Colonic mucosa (tissue), 4 donors: ENCODE measurements at regions not wholly inside any gene's neighbourhood (a gene's known extent, or its start where the extent isn't known, plus 50 kb on each side); places are given as distances from the start of the nearest gene placed in this dataset.

Experiments used
- DNase-seq: peaks from one replicate; pipeline ENCODE4 v3.0.0-alpha.2; 2020
- H3K27ac ChIP-seq: fragments of 200-600 bp; one replicate; pipeline ENCODE4 v1.8.0; 2021
- H3K27me3 ChIP-seq: fragments of 200-600 bp; one replicate; pipeline ENCODE4 v1.8.0; 2021
- H3K36me3 ChIP-seq: fragments of 200-600 bp; one replicate; pipeline ENCODE4 v1.8.0; 2021
- H3K4me1 ChIP-seq: fragments of 200-600 bp; one replicate; pipeline ENCODE4 v1.8.0; 2021; ENCODE audit warnings: mild to moderate bottlenecking
- H3K4me3 ChIP-seq: fragments of 200-600 bp; one replicate; pipeline ENCODE4 v1.8.0; 2021
- H3K9ac ChIP-seq, 2 donors: one replicate each; pipeline ENCODE4 v1.7.0; 2013; ENCODE audit warnings: control low read depth in 2 of 2, low read depth in 2 of 2, low read length in 2 of 2
- H3K9me3 ChIP-seq: fragments of 200-600 bp; one replicate; pipeline ENCODE4 v1.8.0; 2021
- CTCF ChIP-seq: fragments of 200-600 bp; IDR thresholded peaks from one replicate; pipeline ENCODE4 v1.8.0; 2022; ENCODE audit warnings: antibody characterized with exemption, mild to moderate bottlenecking
- intact Hi-C: fragments of 100-400 bp; cut with DNase I; formaldehyde crosslinking; loops from one replicate; pipeline ENCODE4 v1.14.1; 2022
- donor health status: healthy.
- donor health status: DM: no; HTN: no; CAD: no.
- donor health status: DM: no; HTN: no; CAD: no.

- TF ChIP-seq CTCF, result no peak
- Histone ChIP-seq H3K36me3 (no peaks in the 10 kb centered on the region), H3K4me1 (no peaks in the 10 kb centered on the region), H3K9ac (no peak overlapping the region), H3K9me3 (no peaks in the 10 kb centered on the region), H3K27ac (no peak overlapping the region), H3K4me3 (no peak overlapping the region), H3K27me3 (no peaks in the 10 kb centered on the region)
- intact Hi-C loops, result no loop called here
- DNase-seq, result no peak
These were observed 79.7 kb downstream of the AIPL1 start for GRCh38 chr17:6355196-6355595.

GRCh38 chr17:6352801-6353560, 81.9 kb downstream of the AIPL1 start:
- no peak overlapping the region for H3K4me3 ChIP-seq
- H3K36me3 ChIP-seq, result no peaks in the 10 kb centered on the region
- H3K27ac ChIP-seq, result no peak overlapping the region
- no peaks in the 10 kb centered on the region for H3K9me3 ChIP-seq
- H3K9ac ChIP-seq, result no peak overlapping the region
- DNase-seq, result no peak
- no peaks in the 10 kb centered on the region for H3K4me1 ChIP-seq
- H3K27me3 ChIP-seq, result no peaks in the 10 kb centered on the region
- intact Hi-C loops, result no loop called here
- TF ChIP-seq CTCF, result no peak

- no peak for TF ChIP-seq CTCF
- H3K27ac ChIP-seq, result no peak overlapping the region
- no peaks in the 10 kb centered on the region for H3K36me3 ChIP-seq
- no peak for DNase-seq
- no peaks in the 10 kb centered on the region for H3K9me3 ChIP-seq
- no peaks in the 10 kb centered on the region for H3K4me1 ChIP-seq
- H3K4me3 ChIP-seq, result no peak overlapping the region
- H3K27me3 ChIP-seq, result no peaks in the 10 kb centered on the region
- intact Hi-C loops, result no loop called here
- H3K9ac ChIP-seq, result no peak overlapping the region
These were observed 82.9 kb downstream of the AIPL1 start for GRCh38 chr17:6352016-6352415.

GRCh38 chr17:6350806-6351205, 84.1 kb downstream of the AIPL1 start:
- intact Hi-C loops, result no loop called here
- Histone ChIP-seq H3K4me3 (no peak overlapping the region), H3K4me1 (no peaks in the 10 kb centered on the region), H3K9me3 (no peaks in the 10 kb centered on the region), H3K36me3 (no peaks in the 10 kb centered on the region), H3K27me3 (no peaks in the 10 kb centered on the region), H3K27ac (no peak overlapping the region), H3K9ac (no peak overlapping the region)
- TF ChIP-seq CTCF, result no peak
- no peak for DNase-seq

GRCh38 chr17:6348891-6349290, 86.0 kb downstream of the AIPL1 start:
- intact Hi-C loops, result no loop called here
- no peaks in the 10 kb centered on the region for H3K36me3 ChIP-seq
- H3K27ac ChIP-seq, result no peak overlapping the region
- H3K4me3 ChIP-seq, result no peak overlapping the region
- no peak overlapping the region for H3K9ac ChIP-seq
- DNase-seq, result no peak
- TF ChIP-seq CTCF, result no peak
- H3K4me1 ChIP-seq, result no peaks in the 10 kb centered on the region
- no peaks in the 10 kb centered on the region for H3K27me3 ChIP-seq
- no peaks in the 10 kb centered on the region for H3K9me3 ChIP-seq
